ENCODE measurements at regions not wholly inside any gene's neighbourhood (a gene's known extent, or its start where the extent isn't known, plus 50 kb on each side); places are given as distances from the start of the nearest gene placed in this dataset.
A peak's percentile ranks its signal among the peaks of the same experiment; 100 is the strongest.
"Not testable (repeated sequence)": the region's sequence is repeated elsewhere in the genome, so short reads cannot be mapped to it uniquely, and the experiment has no call there.

DNA sequence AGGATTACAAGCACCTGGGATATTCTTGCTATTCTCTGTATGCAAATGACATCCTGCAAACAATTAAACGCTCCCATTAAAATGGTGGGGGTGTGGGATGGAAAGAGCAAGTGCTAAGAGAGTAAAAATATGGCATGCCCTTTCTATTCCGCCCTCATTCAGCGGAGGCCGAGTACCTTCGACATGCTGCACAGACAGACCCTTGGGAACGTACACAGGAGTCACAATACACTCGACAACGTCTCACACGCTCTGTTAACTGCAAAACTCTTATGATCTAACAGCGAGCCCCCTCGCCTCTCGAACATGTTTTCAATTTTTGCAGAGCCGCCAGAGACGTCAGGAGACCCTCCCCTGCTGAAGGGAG is 322.2 kb downstream of the CEMIP2 start:
- Mint-ChIP-seq H3K4me1 (peaks cover 23% of the 10 kb centered on the region), H3K9me3 (no peaks in the 10 kb centered on the region), H3K36me3 (ENCODE audit: low read depth) (no peaks in the 10 kb centered on the region), H3K27ac (no peak overlapping the region), H3K4me3 (peak overlapping the region; percentile 83), H3K27me3 (ENCODE audit: low read depth, poor library complexity) (peaks cover 14% of the 10 kb centered on the region)
- DNase-seq = no peak
- TF ChIP-seq, protein P1, sequence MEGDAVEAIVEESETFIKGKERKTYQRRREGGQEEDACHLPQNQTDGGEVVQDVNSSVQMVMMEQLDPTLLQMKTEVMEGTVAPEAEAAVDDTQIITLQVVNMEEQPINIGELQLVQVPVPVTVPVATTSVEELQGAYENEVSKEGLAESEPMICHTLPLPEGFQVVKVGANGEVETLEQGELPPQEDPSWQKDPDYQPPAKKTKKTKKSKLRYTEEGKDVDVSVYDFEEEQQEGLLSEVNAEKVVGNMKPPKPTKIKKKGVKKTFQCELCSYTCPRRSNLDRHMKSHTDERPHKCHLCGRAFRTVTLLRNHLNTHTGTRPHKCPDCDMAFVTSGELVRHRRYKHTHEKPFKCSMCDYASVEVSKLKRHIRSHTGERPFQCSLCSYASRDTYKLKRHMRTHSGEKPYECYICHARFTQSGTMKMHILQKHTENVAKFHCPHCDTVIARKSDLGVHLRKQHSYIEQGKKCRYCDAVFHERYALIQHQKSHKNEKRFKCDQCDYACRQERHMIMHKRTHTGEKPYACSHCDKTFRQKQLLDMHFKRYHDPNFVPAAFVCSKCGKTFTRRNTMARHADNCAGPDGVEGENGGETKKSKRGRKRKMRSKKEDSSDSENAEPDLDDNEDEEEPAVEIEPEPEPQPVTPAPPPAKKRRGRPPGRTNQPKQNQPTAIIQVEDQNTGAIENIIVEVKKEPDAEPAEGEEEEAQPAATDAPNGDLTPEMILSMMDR (IDR thresholded peaks at IDR 0.05) = no peak

DNA sequence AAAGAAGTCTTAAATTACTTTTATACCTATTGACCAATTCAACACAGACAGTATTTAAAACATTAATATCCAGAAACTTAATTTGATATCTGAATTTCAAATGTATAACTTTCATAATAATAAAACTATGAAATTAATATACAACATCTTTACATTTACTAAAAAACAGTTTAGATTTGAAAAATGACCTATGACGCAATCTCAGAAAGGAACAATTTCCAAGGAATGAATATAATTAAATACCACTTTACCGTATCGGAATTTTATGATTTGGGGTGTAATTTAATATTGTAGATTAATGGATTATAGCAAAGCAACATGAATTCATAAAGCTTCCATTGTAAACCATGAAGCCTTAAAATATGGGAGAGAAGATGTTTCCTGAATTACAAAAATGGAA is 321.5 kb upstream of the TRPM3 start:
- TF ChIP-seq, protein P1 (IDR thresholded peaks at IDR 0.05) = no peak
- Mint-ChIP-seq H3K4me1 (peaks cover 17% of the 10 kb centered on the region), H3K4me3 (no peak overlapping the region), H3K9me3 (no peaks in the 10 kb centered on the region), H3K27ac (no peak overlapping the region), H3K27me3 (ENCODE audit: low read depth, poor library complexity) (peaks cover 14% of the 10 kb centered on the region), H3K36me3 (ENCODE audit: low read depth) (no peaks in the 10 kb centered on the region)
- DNase-seq = no peak

DNA sequence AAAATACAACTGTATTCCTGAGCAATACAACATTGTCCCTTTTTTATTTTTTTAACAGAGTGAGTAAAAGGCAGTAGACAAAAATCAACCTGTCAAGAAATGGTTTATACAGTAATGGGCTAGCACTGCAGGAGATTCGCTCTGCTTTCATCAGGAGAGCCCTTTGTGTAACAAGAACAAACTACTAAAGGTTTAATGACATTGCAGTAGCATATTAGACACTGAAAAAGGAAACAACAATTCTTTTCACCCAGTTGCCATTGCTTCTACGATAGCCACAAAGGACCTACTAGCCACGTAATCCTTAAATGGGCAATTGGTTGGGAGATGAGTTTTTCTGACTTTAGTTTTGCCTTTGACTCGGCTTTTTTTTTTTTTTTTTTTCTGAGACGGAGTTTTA is 319.8 kb upstream of the TRPM3 start:
- Mint-ChIP-seq H3K9me3 (no peaks in the 10 kb centered on the region), H3K27me3 (ENCODE audit: low read depth, poor library complexity) (peaks cover 9% of the 10 kb centered on the region), H3K36me3 (ENCODE audit: low read depth) (no peaks in the 10 kb centered on the region), H3K27ac (no peak overlapping the region), H3K4me1 (peaks cover 7% of the 10 kb centered on the region), H3K4me3 (no peak overlapping the region)
- TF ChIP-seq, protein P1 (IDR thresholded peaks at IDR 0.05) = no peak
- DNase-seq = no peak

DNA sequence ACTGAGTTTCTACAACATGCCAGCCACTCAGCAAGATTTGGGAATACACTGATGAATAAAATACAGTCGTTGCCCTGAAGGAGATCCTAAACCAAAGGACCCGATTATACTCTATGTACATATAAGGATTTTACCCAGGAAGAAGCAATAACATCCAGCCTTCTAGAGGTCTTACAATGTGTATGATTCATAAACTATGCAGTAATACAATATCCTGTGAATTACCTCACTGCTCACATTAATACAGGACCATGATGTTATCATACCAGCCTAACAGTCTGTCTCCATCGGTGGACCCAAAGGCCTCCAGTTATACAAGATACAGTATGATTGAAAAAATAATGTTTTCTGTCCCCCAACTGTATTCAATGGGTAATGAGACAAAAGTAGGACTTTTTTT is 310.5 kb upstream of the TRPM3 start:
- Mint-ChIP-seq H3K27me3 (ENCODE audit: low read depth, poor library complexity) (no peaks in the 10 kb centered on the region), H3K36me3 (ENCODE audit: low read depth) (no peaks in the 10 kb centered on the region), H3K9me3 (no peaks in the 10 kb centered on the region), H3K4me3 (no peak overlapping the region), H3K4me1 (no peaks in the 10 kb centered on the region), H3K27ac (no peak overlapping the region)
- TF ChIP-seq, protein P1 (IDR thresholded peaks at IDR 0.05) = no peak
- no peak for DNase-seq

DNA sequence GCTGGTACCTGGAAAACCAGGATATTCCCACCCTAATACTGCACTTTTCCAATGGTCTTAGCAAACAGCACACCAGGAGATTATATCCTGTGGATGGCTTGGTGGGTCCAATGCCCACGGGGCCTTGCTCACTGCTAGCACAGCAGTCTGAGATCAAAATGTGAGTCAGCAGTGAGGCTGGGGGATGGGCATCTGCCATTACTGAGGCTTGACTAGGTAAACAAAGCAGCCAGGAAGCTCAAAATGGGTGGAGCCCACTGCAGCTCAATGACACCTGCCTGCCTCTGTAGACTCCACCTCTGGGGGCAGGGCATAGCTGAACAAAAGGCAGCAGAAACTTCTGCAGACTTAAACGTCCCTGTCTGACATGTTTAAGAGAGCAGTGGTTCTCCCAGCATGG is 285.9 kb upstream of the TRPM3 start:
- H3K4me1 Mint-ChIP-seq; DNase-seq; H3K27me3 Mint-ChIP-seq (ENCODE audit: low read depth, poor library complexity): not testable (repeated sequence)

DNA sequence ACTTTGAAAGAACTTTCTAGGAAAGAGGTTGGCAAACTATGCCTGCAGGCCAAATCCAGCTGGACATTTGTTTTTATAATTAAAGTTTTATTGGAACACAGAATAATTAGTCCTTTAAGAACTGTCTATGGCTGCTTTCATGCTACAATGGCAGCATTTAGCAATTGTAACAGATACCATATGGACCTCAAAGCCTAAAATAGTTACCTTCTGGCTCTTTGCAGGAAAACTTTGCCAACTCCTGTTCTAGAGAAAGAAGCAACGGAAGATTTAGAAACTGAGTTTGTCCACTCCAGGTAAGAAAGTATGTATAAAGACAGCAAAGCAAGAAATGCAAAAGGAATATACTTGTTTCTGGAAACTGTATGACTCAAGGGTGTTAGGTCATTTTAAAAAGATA is 281.7 kb upstream of the TRPM3 start:
- Mint-ChIP-seq H3K4me3 (no peak overlapping the region), H3K27ac (no peak overlapping the region), H3K36me3 (ENCODE audit: low read depth) (no peaks in the 10 kb centered on the region), H3K27me3 (ENCODE audit: low read depth, poor library complexity) (no peaks in the 10 kb centered on the region), H3K9me3 (peaks cover 8% of the 10 kb centered on the region), H3K4me1 (no peaks in the 10 kb centered on the region)
- no peak for DNase-seq
- TF ChIP-seq, protein P1 (IDR thresholded peaks at IDR 0.05) = no peak

More for the DNA sequence above, 285.9 kb upstream of the TRPM3 start:
- not testable (repeated sequence) for H3K36me3 Mint-ChIP-seq (ENCODE audit: low read depth); H3K27ac Mint-ChIP-seq; H3K4me3 Mint-ChIP-seq
- H3K9me3 Mint-ChIP-seq = peaks cover 32% of the 10 kb centered on the region
